CD14-positive monocyte (primary cell): ENCODE measurements at regions not wholly inside any gene's neighbourhood (a gene's known extent, or its start where the extent isn't known, plus 50 kb on each side); places are given as distances from the start of the nearest gene placed in this dataset.
"Not testable (repeated sequence)": the region's sequence is repeated elsewhere in the genome, so short reads cannot be mapped to it uniquely, and the experiment has no call there.

Source experiments
- DNase-seq, 3 donors: peaks; one replicate each; pipeline ENCODE4 v3.0.0-alpha.2; 2011 to 2022
- H2AFZ ChIP-seq: 2 replicates; pipeline ENCODE4 v1.6.0; 2012; ENCODE audit warnings: mild to moderate bottlenecking, low read depth, low read length, inconsistent platforms; ENCODE audit not compliant: insufficient read depth, poor library complexity, severe bottlenecking
- H3K27ac ChIP-seq, 2 donors: 1 replicate in 1 of 2; 2 replicates in 1 of 2; pipeline ENCODE4 v1.5.1; 2012 to 2013; ENCODE audit warnings: low read length in 2 of 2, control low read depth in 1 of 2, inconsistent platforms in 1 of 2, low read depth in 1 of 2, mild to moderate bottlenecking in 1 of 2
- H3K27me3 ChIP-seq, 2 donors: one replicate each; pipeline versions ENCODE4 v1.6.0 to v1.6.1; 2011 to 2013; ENCODE audit warnings: low read length in 2 of 2; ENCODE audit not compliant: control insufficient read depth in 2 of 2, insufficient read depth in 2 of 2
- H3K36me3 ChIP-seq, 2 donors: replicated peaks in 1 of 2; 1 replicate in 1 of 2; 2 replicates in 1 of 2; pipeline versions ENCODE4 v1.5.1 to v1.6.1; 2012 to 2013; ENCODE audit warnings: low read length in 2 of 2, control low read depth in 1 of 2, inconsistent platforms in 1 of 2, mild to moderate bottlenecking in 1 of 2; ENCODE audit not compliant: insufficient read depth in 2 of 2, control insufficient read depth in 1 of 2
- H3K4me1 ChIP-seq, 2 donors: 1 replicate in 1 of 2; 2 replicates in 1 of 2; pipeline versions ENCODE4 v1.5.1 to v1.6.1; 2012 to 2013; ENCODE audit warnings: low read length in 2 of 2, control low read depth in 1 of 2, inconsistent platforms in 1 of 2, mild to moderate bottlenecking in 1 of 2, moderate library complexity in 1 of 2; ENCODE audit not compliant: insufficient read depth in 2 of 2, control insufficient read depth in 1 of 2
- H3K4me2 ChIP-seq: replicated peaks from 2 replicates; pipeline ENCODE3; 2012; ENCODE audit warnings: low read length, moderate library complexity, mild to moderate bottlenecking; ENCODE audit not compliant: poor library complexity, severe bottlenecking; ENCODE audit errors: extremely low read depth
- H3K4me3 ChIP-seq, 3 experiments: fragments of 200-600 bp in 1 of 3; sonication (generic) in 1 of 3; replicated peaks in 1 of 3; 1 replicate in 2 of 3; 2 replicates in 1 of 3; pipeline ENCODE4 v1.5.1; 2011 to 2013; ENCODE audit warnings: low read length in 3 of 3, mild to moderate bottlenecking in 3 of 3, control low read depth in 2 of 3, low read depth in 2 of 3, inconsistent platforms in 1 of 3, moderate library complexity in 1 of 3
- H3K79me2 ChIP-seq: 2 replicates; pipeline ENCODE4 v1.6.0; 2012; ENCODE audit warnings: mild to moderate bottlenecking, control low read depth, inconsistent platforms, low read length, moderate library complexity; ENCODE audit not compliant: insufficient read depth
- H3K9ac ChIP-seq: 2 replicates; pipeline ENCODE4 v1.6.0; 2017; ENCODE audit warnings: low read length, mild to moderate bottlenecking; ENCODE audit not compliant: insufficient read depth, poor library complexity, severe bottlenecking
- H3K9me3 ChIP-seq, 2 donors: replicated peaks in 1 of 2; 1 replicate in 1 of 2; 2 replicates in 1 of 2; pipeline versions ENCODE4 v1.5.1 to v1.6.1; 2012 to 2013; ENCODE audit warnings: low read length in 2 of 2, control low read depth in 1 of 2; ENCODE audit not compliant: control insufficient read depth in 1 of 2, insufficient read depth in 1 of 2
- H4K20me1 ChIP-seq: 2 replicates; pipeline ENCODE4 v1.6.0; 2012; ENCODE audit warnings: mild to moderate bottlenecking, low read length, control low read depth, moderate library complexity; ENCODE audit not compliant: insufficient read depth
- H3K27ac Mint-ChIP-seq, 7 donors: one replicate each; pipeline ENCODE4 v1.8.0; 2020; ENCODE audit warnings: mild to moderate bottlenecking in 7 of 7, mixed read lengths in 7 of 7, moderate library complexity in 6 of 7, inconsistent platforms in 2 of 7
- H3K27me3 Mint-ChIP-seq, 3 donors: one replicate each; pipeline ENCODE4 v1.8.0; 2021 to 2022; ENCODE audit warnings: low read depth in 3 of 3, mild to moderate bottlenecking in 3 of 3, mixed read lengths in 3 of 3, moderate library complexity in 3 of 3, inconsistent platforms in 1 of 3
- H3K36me3 Mint-ChIP-seq, 2 donors: one replicate each; pipeline ENCODE4 v1.8.0; 2020; ENCODE audit warnings: mixed read lengths in 2 of 2, inconsistent platforms in 1 of 2, mild to moderate bottlenecking in 1 of 2
- H3K4me1 Mint-ChIP-seq: one replicate; pipeline ENCODE4 v1.8.0; 2020; ENCODE audit warnings: mild to moderate bottlenecking, mixed read lengths
- H3K4me3 Mint-ChIP-seq, 2 donors: one replicate each; pipeline ENCODE4 v1.8.0; 2020; ENCODE audit warnings: mild to moderate bottlenecking in 2 of 2, mixed read lengths in 2 of 2, moderate library complexity in 1 of 2
- H3K9me3 Mint-ChIP-seq, 7 donors: one replicate each; pipeline ENCODE4 v1.8.0; 2020 to 2022; ENCODE audit warnings: mixed read lengths in 7 of 7, mild to moderate bottlenecking in 6 of 7, moderate library complexity in 6 of 7, inconsistent platforms in 2 of 7
- CTCF ChIP-seq: fragments of 200-600 bp; IDR thresholded peaks from one replicate; pipeline ENCODE4 v1.8.0; 2022; ENCODE audit warnings: antibody characterized with exemption, mild to moderate bottlenecking
- WGBS: methylation state at CpG from one replicate; pipeline ENCODE4 v1.1.5; 2013; ENCODE audit warnings: missing lambda C conversion rate; ENCODE audit not compliant: insufficient coverage; 5-methylcytosine and 5-hydroxymethylcytosine counted together
- intact Hi-C, 2 donors: fragments of 100-400 bp; cut with micrococcal nuclease; formaldehyde crosslinking; loops; one replicate each; pipeline versions ENCODE4 v1.15.0 to v1.15.1; 2023

- H3K9me3 Mint-ChIP-seq, H3K27me3 Mint-ChIP-seq, H3K27me3 ChIP-seq, H4K20me1 ChIP-seq, H2AFZ ChIP-seq, H3K4me2 ChIP-seq, intact Hi-C loops, H3K36me3 ChIP-seq, H3K9ac ChIP-seq, H3K36me3 Mint-ChIP-seq, H3K27ac ChIP-seq, H3K79me2 ChIP-seq, H3K4me3 Mint-ChIP-seq, DNase-seq, H3K9me3 ChIP-seq, H3K27ac Mint-ChIP-seq, H3K4me1 Mint-ChIP-seq, H3K4me1 ChIP-seq, H3K4me3 ChIP-seq: not testable (repeated sequence)
- WGBS = 96% methylated on average over 8 of the region's 12 CpGs
These were observed 253.6 kb downstream of the ADGRD1 start for GRCh38 chr12:131207300-131207660.

DNA sequence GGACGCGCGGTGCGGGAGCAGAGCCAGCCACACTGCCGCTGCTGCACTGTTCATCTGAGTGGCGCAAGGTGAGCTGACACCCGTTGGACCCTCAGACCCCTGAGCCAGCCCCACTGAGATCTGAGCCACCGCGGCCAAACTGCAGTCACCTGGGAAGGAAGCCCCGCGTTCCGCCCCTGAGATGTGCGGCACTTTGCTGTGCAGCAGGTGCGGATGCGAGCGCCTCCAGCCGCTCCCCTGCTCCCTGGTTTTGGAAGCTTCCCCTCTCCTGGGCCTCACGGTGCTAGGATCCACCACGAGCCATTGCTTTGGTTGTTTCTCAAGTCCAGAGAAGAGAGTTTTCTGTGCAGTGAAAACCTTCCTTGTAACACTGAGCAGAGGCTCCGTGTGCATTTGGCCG, 254.1 kb downstream of the ADGRD1 start:
- H2AFZ ChIP-seq, H3K9me3 ChIP-seq, DNase-seq, H3K4me3 Mint-ChIP-seq, H3K4me1 Mint-ChIP-seq, H3K27me3 Mint-ChIP-seq, H3K9ac ChIP-seq, H3K27me3 ChIP-seq, H3K27ac Mint-ChIP-seq, H3K36me3 ChIP-seq, H3K9me3 Mint-ChIP-seq, H3K4me2 ChIP-seq, H3K27ac ChIP-seq, intact Hi-C loops, H3K36me3 Mint-ChIP-seq, H3K79me2 ChIP-seq, H4K20me1 ChIP-seq, H3K4me1 ChIP-seq, H3K4me3 ChIP-seq: not testable (repeated sequence)
- WGBS = 95% methylated on average over 8 of the region's 21 CpGs

DNA sequence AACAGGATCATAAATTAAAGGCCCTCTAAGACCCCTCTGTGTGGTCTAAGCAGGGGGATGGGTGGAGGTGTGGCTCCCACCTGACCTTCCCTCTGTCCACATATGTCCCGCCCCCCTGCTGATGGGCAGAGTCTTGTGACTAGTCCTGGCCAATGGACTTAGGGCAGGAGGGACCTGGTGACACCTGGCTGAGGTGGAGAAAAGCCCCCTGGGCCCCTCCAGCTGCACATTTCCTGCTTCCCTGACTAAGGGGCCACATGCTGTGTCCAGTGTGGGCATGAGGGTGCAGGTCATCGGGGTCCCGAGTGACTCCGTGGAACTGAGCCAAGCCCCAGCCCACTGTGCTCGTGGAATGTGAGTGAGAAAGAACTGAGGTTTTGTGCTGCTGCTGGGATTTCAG, 254.7 kb downstream of the ADGRD1 start:
- Mint-ChIP-seq H3K27me3 (peaks cover 0 to 2% (median 2%) of the 10 kb centered on the region in 3 donors), H3K4me3 (no peak overlapping the region), H3K9me3 (peaks cover 2 to 12% (median 6%) of the 10 kb centered on the region in 7 donors), H3K27ac (no peak overlapping the region), H3K4me1 (no peaks in the 10 kb centered on the region), H3K36me3 (no peaks in the 10 kb centered on the region)
- WGBS = no CpG with 5 or more reads among the region's 5 CpGs
- H4K20me1 ChIP-seq = no peaks in the 10 kb centered on the region
- H3K79me2 ChIP-seq = no peaks in the 10 kb centered on the region
- no peak overlapping the region for H3K4me3 ChIP-seq
- TF ChIP-seq CTCF = no peak
- H3K9ac ChIP-seq = no peak overlapping the region
- DNase-seq = no peak
- no peaks in the 10 kb centered on the region for H3K27me3 ChIP-seq
- H3K36me3 ChIP-seq = no peaks in the 10 kb centered on the region
- no peaks in the 10 kb centered on the region for H3K4me1 ChIP-seq
- no peak overlapping the region for H3K4me2 ChIP-seq
- peaks cover 0 to 2% of the 10 kb centered on the region in 2 donors for H3K9me3 ChIP-seq
- no peak overlapping the region for H2AFZ ChIP-seq
- intact Hi-C loops = no loop called here
- H3K27ac ChIP-seq = no peak overlapping the region
